Muscle layer of duodenum (tissue), 2 donors: ENCODE measurements at regions not wholly inside any gene's neighbourhood (a gene's known extent, or its start where the extent isn't known, plus 50 kb on each side); places are given as distances from the start of the nearest gene placed in this dataset.
"Not testable (repeated sequence)": the region's sequence is repeated elsewhere in the genome, so short reads cannot be mapped to it uniquely, and the experiment has no call there.

Experiments
- H3K27ac ChIP-seq: one replicate; pipeline ENCODE4 v1.7.0; 2013; ENCODE audit warnings: mild to moderate bottlenecking, low read length
- H3K27me3 ChIP-seq: one replicate; pipeline ENCODE4 v1.7.0; 2013; ENCODE audit warnings: low read depth, mild to moderate bottlenecking, control low read depth, low read length
- H3K36me3 ChIP-seq, 2 donors: one replicate each; pipeline ENCODE4 v1.7.0; 2013; ENCODE audit warnings: low read length in 2 of 2, control low read depth in 1 of 2, mild to moderate bottlenecking in 1 of 2; ENCODE audit not compliant: insufficient read depth in 2 of 2, control insufficient read depth in 1 of 2
- H3K4me1 ChIP-seq, 2 donors: one replicate each; pipeline ENCODE4 v1.7.0; 2013; ENCODE audit warnings: low read length in 2 of 2, mild to moderate bottlenecking in 2 of 2, control low read depth in 1 of 2, moderate library complexity in 1 of 2; ENCODE audit not compliant: insufficient read depth in 2 of 2, control insufficient read depth in 1 of 2
- H3K4me3 ChIP-seq, 2 donors: one replicate each; pipeline ENCODE4 v1.7.0; 2013; ENCODE audit warnings: low read length in 2 of 2, low read depth in 1 of 2, mild to moderate bottlenecking in 1 of 2
- H3K9me3 ChIP-seq, 2 donors: one replicate each; pipeline ENCODE4 v1.7.0; 2013; ENCODE audit warnings: low read length in 2 of 2, control low read depth in 1 of 2, mild to moderate bottlenecking in 1 of 2; ENCODE audit not compliant: control insufficient read depth in 1 of 2
- donor health status: healthy.

DNA sequence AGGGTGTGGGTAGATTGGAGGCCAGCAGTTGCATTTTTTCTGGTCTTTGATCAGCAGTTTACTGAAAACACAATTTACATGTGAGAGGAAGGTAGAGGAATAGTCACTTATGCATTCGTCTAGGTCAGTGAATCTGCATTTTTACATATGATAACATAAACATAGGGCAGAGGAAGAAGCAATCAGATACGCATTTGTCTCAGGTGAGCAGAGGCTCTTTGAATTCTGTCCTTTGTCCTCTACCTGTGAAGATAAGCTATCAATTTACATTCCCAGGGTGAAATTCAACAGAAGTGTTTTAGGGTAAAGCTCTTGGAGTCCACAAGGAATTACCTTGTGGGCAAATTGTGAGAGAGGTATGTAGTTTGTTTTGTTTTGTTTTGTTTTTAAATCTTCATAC, 306.5 kb downstream of the MAGEB5 start:
- Histone ChIP-seq H3K4me1 (no peaks in the 10 kb centered on the region), H3K36me3 (no peaks in the 10 kb centered on the region), H3K9me3 (no peaks in the 10 kb centered on the region), H3K4me3 (no peak overlapping the region), H3K27ac (no peak overlapping the region), H3K27me3 (no peaks in the 10 kb centered on the region)

- Histone ChIP-seq H3K27ac (no peak overlapping the region), H3K4me3 (no peak overlapping the region)
Observed at GRCh38 chrX:26511589-26512363, 295.8 kb downstream of the MAGEB5 start.

DNA sequence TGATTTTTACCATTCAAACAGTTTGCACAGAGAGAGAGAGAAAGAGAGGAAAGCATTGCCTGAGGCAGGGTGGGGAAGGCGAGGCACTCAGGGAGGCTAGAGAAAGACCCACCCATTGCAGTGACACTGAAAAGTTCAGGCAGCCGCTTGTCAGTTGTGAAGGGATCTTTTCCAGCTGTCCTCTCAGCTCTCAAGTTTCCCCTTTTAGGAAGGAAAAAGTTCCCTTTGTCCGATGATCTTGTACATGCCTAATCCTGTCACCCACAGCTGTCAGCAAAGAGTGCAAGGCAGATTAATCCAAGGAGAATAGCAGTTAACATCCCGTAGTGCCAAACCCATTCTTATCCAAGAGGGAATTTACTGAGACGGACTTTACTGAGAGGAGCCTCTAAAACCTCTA, 255.0 kb downstream of the MAGEB5 start:
- no peaks in the 10 kb centered on the region for H3K36me3 ChIP-seq
- H3K9me3 ChIP-seq, result no peaks in the 10 kb centered on the region

More at GRCh38 chrX:26511589-26512363, 295.8 kb downstream of the MAGEB5 start:
- H3K36me3 ChIP-seq, result no peaks in the 10 kb centered on the region
- no peaks in the 10 kb centered on the region for H3K4me1 ChIP-seq
- no peaks in the 10 kb centered on the region for H3K9me3 ChIP-seq
- H3K27me3 ChIP-seq, result no peaks in the 10 kb centered on the region

DNA sequence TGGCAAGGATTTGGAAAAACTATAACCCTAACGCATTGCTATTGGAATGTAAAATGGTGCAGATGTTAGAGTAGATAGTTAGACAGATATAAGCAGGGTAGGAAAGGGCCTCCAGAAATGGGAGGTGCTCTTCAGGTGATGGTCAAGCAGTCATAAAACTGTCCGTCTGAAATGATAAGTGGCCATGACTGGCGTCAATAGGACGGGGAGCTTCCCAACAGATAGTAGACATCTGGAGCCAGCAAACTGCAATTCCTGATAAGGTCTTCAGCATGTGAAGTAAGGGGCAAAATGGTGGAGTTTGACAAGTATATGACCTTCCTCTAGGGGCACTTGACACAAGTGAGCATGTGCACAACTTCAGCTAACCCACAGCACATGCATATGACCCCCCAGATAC, 250.4 kb downstream of the MAGEB5 start:
- Histone ChIP-seq H3K9me3 (no peaks in the 10 kb centered on the region), H3K36me3 (no peaks in the 10 kb centered on the region), H3K4me3 (no peak overlapping the region), H3K27ac (no peak overlapping the region), H3K27me3 (no peaks in the 10 kb centered on the region), H3K4me1 (no peaks in the 10 kb centered on the region)

More for the DNA sequence above, 255.0 kb downstream of the MAGEB5 start:
- Histone ChIP-seq H3K4me1 (no peaks in the 10 kb centered on the region), H3K27ac (no peak overlapping the region), H3K4me3 (no peak overlapping the region), H3K27me3 (no peaks in the 10 kb centered on the region)

- Histone ChIP-seq H3K9me3 (no peaks in the 10 kb centered on the region), H3K4me3 (no peak overlapping the region), H3K27ac (no peak overlapping the region), H3K27me3 (no peaks in the 10 kb centered on the region), H3K36me3 (no peaks in the 10 kb centered on the region), H3K4me1 (no peaks in the 10 kb centered on the region)
Observed at GRCh38 chrX:26445288-26445687, 229.3 kb downstream of the MAGEB5 start.

DNA sequence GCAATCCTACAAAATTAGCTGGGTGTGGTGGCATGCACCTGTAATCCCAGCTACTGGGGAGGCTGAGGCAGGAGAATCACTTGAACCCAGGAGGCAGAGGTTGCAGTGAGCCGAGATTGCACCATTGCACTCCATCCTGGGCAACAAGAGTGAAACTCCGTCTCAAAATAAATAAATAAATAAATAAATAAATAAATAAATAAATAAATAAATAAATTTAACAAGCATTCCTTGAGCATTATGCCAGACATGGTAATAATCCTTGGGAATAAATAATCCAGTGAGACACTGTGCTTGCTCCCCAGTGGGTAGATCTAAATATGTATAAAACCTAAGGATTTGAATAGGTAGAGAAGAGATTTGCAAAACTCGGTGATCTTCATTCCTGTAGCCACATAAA, 228.4 kb downstream of the MAGEB5 start:
- H3K27ac ChIP-seq, H3K36me3 ChIP-seq, H3K4me3 ChIP-seq, H3K27me3 ChIP-seq, H3K9me3 ChIP-seq, H3K4me1 ChIP-seq: not testable (repeated sequence)

DNA sequence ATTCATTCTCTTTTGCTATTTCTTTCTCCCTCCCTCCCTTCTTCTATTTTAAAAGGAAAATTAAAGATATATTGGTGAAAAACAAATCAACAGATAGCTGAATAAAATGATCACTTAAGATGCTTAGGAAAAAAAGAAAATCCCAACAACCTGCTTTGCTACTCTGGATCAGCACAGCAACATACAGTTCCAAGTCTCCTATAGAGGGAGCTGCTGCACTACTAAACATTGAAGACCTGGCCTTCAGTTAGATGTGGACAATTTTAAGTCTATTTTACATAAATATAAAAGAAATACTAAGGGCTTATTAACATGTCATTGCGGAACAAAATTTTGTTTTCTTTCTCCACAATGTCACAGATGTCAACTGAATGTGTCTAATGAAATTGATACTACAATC, 226.4 kb downstream of the MAGEB5 start:
- Histone ChIP-seq H3K4me3 (no peak overlapping the region), H3K9me3 (no peaks in the 10 kb centered on the region), H3K27ac (no peak overlapping the region), H3K4me1 (no peaks in the 10 kb centered on the region), H3K36me3 (no peaks in the 10 kb centered on the region), H3K27me3 (no peaks in the 10 kb centered on the region)

GRCh38 chrX:26414534-26414933, 198.6 kb downstream of the MAGEB5 start:
- H3K27me3 ChIP-seq, result no peaks in the 10 kb centered on the region
- H3K9me3 ChIP-seq, result peaks cover 0 to 2% of the 10 kb centered on the region in 2 donors
- no peaks in the 10 kb centered on the region for H3K4me1 ChIP-seq
- H3K4me3 ChIP-seq, result no peak overlapping the region
- H3K27ac ChIP-seq, result no peak overlapping the region
- H3K36me3 ChIP-seq, result no peaks in the 10 kb centered on the region

DNA sequence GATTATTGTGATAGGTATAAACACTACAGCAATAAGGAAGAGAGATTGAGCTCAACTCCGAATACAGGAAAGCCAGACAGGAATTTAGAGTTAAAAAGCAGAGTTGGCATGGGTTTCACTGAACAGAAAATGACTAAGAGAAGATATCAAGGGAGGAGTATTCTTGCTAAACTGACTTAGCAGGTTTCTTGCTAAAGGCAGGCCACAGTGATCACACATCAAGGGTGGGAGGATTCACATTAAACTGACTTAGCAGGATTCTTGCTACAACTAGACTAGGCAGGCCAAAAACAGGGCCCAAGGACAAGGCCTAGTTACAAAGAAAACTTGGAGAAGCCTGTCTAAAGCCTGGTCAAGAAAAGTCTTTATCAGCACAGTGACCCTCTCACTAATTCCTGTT, 195.1 kb downstream of the MAGEB5 start:
- Histone ChIP-seq H3K27me3 (no peaks in the 10 kb centered on the region), H3K27ac (no peak overlapping the region), H3K36me3 (no peaks in the 10 kb centered on the region), H3K9me3 (no peaks in the 10 kb centered on the region), H3K4me1 (no peaks in the 10 kb centered on the region), H3K4me3 (no peak overlapping the region)

DNA sequence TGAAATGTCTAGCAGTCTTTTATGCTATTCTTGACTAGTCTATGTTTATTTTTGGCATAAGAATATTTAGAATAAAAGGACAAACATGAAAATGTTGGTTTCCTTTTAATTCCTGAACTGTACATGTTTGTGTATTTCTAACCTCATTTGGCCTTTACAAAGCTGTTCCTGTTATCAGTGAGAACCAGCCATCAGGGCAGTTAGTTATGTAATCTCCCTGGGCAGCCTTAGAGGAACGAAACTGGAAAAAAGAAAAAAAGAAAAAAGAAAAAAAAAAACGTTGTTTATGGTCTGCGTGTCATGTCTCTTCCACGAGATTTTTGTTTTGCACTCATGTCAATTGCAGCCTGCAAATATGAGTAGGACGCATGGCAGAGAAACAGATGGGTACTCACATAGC, 193.7 kb downstream of the MAGEB5 start:
- H3K36me3 ChIP-seq, result no peaks in the 10 kb centered on the region

DNA sequence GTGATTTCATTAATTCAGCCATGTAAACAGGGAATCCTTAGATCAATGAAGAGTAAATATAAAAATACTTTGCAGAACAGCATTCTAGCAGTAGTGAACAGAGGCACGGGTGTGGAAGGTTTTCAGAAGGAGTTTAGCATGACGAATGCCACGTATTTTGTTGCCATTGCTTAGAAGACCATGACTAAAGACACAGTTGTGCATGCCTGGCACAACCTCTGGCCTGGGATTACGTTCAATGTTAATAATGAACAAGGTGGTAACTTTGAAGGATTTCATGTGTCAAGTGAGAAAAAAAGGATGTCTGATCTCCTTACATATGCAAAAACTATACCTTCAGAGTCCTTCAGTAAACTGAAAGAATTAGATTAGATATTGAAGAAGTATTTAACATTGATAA, 171.9 kb downstream of the MAGEB5 start:
- H3K9me3 ChIP-seq, result peaks cover 0 to 2% of the 10 kb centered on the region in 2 donors
- no peak overlapping the region for H3K4me3 ChIP-seq
- H3K27me3 ChIP-seq, result no peaks in the 10 kb centered on the region
- no peaks in the 10 kb centered on the region for H3K4me1 ChIP-seq
- H3K27ac ChIP-seq, result no peak overlapping the region
- no peaks in the 10 kb centered on the region for H3K36me3 ChIP-seq

More for the DNA sequence above, 193.7 kb downstream of the MAGEB5 start:
- Histone ChIP-seq H3K9me3 (no peaks in the 10 kb centered on the region), H3K4me3 (no peak overlapping the region), H3K27ac (no peak overlapping the region), H3K4me1 (no peaks in the 10 kb centered on the region), H3K27me3 (no peaks in the 10 kb centered on the region)
